ENCODE measurements at regions not wholly inside any gene's neighbourhood (a gene's known extent, or its start where the extent isn't known, plus 50 kb on each side); places are given as distances from the start of the nearest gene placed in this dataset.
A peak's percentile ranks its signal among the peaks of the same experiment; 100 is the strongest.
"Not testable (repeated sequence)": the region's sequence is repeated elsewhere in the genome, so short reads cannot be mapped to it uniquely, and the experiment has no call there.

DNA sequence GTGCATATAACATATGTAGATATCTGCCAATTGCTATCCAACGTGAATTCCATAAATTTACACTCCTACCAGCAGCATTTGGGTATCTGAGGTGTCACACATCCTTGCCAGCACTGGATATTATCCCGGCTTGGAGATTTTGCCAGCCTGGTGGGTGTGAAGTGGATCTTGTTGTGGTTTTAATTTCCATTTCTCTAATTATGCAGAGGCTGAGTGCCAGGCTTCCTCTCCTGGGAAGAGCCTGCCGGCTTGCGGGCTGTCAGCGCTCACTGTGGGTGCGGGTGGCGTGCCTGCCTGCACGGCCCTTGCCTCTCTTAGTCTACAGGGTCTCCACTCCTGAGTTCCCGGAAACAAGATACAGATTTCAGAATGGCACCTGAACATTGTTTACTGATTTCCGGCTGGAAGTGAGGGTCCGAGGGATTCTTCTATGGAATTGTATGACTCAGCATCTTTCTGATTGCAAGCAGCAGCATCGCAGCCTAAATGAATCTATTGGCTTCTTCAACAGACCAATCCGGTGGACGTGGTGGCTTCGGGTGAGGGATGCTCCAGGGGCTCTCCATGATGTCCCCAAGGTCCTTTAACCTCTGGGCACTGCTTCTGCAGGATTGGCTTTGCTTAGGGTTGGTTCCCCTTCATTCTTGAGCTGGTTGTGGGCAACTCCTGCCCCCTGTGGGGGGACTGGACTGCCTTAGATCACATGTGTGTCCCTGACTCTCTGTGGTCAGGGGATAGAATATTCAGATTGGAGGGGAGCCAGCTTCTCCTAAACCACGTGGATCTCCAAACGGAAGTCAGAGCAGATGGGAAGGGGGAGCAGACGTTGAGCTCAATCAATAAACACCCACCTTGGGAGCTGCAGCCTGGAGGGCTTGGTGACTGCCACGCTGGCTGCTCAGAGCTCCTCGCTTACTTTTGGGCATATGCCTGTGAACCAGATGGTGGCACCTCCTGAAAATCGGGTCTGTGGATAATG is 58.0 kb upstream of the LRPAP1 start:
- H3K27ac ChIP-seq (ENCODE audit: low read depth in 1 of 2, low read length in 1 of 2); H3K27me3 ChIP-seq (ENCODE audit: control insufficient read depth in 3 of 3, insufficient read depth in 3 of 3, low read length in 2 of 3); H3K9me3 ChIP-seq (ENCODE audit: control insufficient read depth in 4 of 4, insufficient read depth in 3 of 4, low read length in 3 of 4); DNase-seq; ATAC-seq (ENCODE audit: insufficient read depth, low FRiP score); H3K4me3 ChIP-seq; H3K36me3 ChIP-seq (ENCODE audit: control insufficient read depth in 4 of 4, insufficient read depth in 4 of 4, low read length in 4 of 4); H3K9ac ChIP-seq (ENCODE audit: insufficient read depth in 1 of 2, low read length in 2 of 2); H3K4me1 ChIP-seq (ENCODE audit: control insufficient read depth in 5 of 5, insufficient read depth in 5 of 5, low read length in 5 of 5): not testable (repeated sequence)
- 55 to 66% methylated on average over 19 to 21 of the region's 21 CpGs for WGBS, 2 donors

- H3K4me3 ChIP-seq; H3K9ac ChIP-seq (ENCODE audit: insufficient read depth in 1 of 2, low read length in 2 of 2); H3K4me1 ChIP-seq (ENCODE audit: control insufficient read depth in 5 of 5, insufficient read depth in 5 of 5, low read length in 5 of 5); ATAC-seq (ENCODE audit: insufficient read depth, low FRiP score); H3K27me3 ChIP-seq (ENCODE audit: control insufficient read depth in 3 of 3, insufficient read depth in 3 of 3, low read length in 2 of 3); H3K27ac ChIP-seq (ENCODE audit: low read depth in 1 of 2, low read length in 1 of 2); H3K9me3 ChIP-seq (ENCODE audit: control insufficient read depth in 4 of 4, insufficient read depth in 3 of 4, low read length in 3 of 4); DNase-seq; H3K36me3 ChIP-seq (ENCODE audit: control insufficient read depth in 4 of 4, insufficient read depth in 4 of 4, low read length in 4 of 4): not testable (repeated sequence)
- 91 to 95% methylated on average over 10 of the region's 11 CpGs for WGBS, 2 donors
Observed at GRCh38 chr4:3589379-3589778, 57.2 kb upstream of the LRPAP1 start.

GRCh38 chr4:3588517-3589194 is 56.4 kb upstream of the LRPAP1 start:
- not testable (repeated sequence) for H3K4me3 ChIP-seq; DNase-seq; H3K4me1 ChIP-seq (ENCODE audit: control insufficient read depth in 5 of 5, insufficient read depth in 5 of 5, low read length in 5 of 5); H3K36me3 ChIP-seq (ENCODE audit: control insufficient read depth in 4 of 4, insufficient read depth in 4 of 4, low read length in 4 of 4); H3K9me3 ChIP-seq (ENCODE audit: control insufficient read depth in 4 of 4, insufficient read depth in 3 of 4, low read length in 3 of 4); H3K27ac ChIP-seq (ENCODE audit: low read depth in 1 of 2, low read length in 1 of 2); H3K27me3 ChIP-seq (ENCODE audit: control insufficient read depth in 3 of 3, insufficient read depth in 3 of 3, low read length in 2 of 3); H3K9ac ChIP-seq (ENCODE audit: insufficient read depth in 1 of 2, low read length in 2 of 2); ATAC-seq (ENCODE audit: insufficient read depth, low FRiP score)
- 65 to 69% methylated on average over 9 of the region's 10 CpGs for WGBS, 2 donors

GRCh38 chr4:3586596-3586995 is 54.4 kb upstream of the LRPAP1 start:
- not testable (repeated sequence) for DNase-seq; ATAC-seq (ENCODE audit: insufficient read depth, low FRiP score)
- WGBS, 2 donors = 95 to 97% methylated on average over 10 of the region's 10 CpGs

DNA sequence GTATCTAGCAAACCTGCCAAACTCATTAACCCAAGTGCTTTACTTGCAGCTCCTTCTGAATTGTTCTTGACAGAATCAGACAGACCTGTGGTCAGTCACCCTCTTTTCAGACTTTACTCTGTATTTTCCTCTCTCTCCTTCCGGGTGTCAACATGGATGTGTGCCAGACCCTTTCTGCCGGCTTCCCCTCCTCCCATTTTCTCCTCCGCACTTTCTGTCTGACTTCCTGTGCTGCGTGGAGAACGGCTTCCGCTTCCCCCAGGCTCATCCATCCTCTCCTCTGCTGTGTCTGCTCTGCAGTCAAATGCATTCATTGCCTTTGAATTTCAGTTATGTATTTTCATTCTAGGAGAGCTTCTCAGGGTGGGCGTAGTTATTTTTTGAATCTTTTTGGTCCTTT is 53.3 kb upstream of the LRPAP1 start:
- ATAC-seq (ENCODE audit: insufficient read depth, low FRiP score); H3K4me3 ChIP-seq; H3K36me3 ChIP-seq (ENCODE audit: control insufficient read depth in 4 of 4, insufficient read depth in 4 of 4, low read length in 4 of 4); H3K27me3 ChIP-seq (ENCODE audit: control insufficient read depth in 3 of 3, insufficient read depth in 3 of 3, low read length in 2 of 3); H3K4me1 ChIP-seq (ENCODE audit: control insufficient read depth in 5 of 5, insufficient read depth in 5 of 5, low read length in 5 of 5); H3K9ac ChIP-seq (ENCODE audit: insufficient read depth in 1 of 2, low read length in 2 of 2); H3K9me3 ChIP-seq (ENCODE audit: control insufficient read depth in 4 of 4, insufficient read depth in 3 of 4, low read length in 3 of 4); H3K27ac ChIP-seq (ENCODE audit: low read depth in 1 of 2, low read length in 1 of 2): not testable (repeated sequence)
- DNase-seq = peak; percentile 50 to 72 (median 55)
- 22 to 23% methylated on average over 7 of the region's 7 CpGs for WGBS, 2 donors

More at GRCh38 chr4:3586596-3586995, 54.4 kb upstream of the LRPAP1 start:
- not testable (repeated sequence) for H3K4me1 ChIP-seq (ENCODE audit: control insufficient read depth in 5 of 5, insufficient read depth in 5 of 5, low read length in 5 of 5); H3K9ac ChIP-seq (ENCODE audit: insufficient read depth in 1 of 2, low read length in 2 of 2); H3K4me3 ChIP-seq; H3K36me3 ChIP-seq (ENCODE audit: control insufficient read depth in 4 of 4, insufficient read depth in 4 of 4, low read length in 4 of 4); H3K27me3 ChIP-seq (ENCODE audit: control insufficient read depth in 3 of 3, insufficient read depth in 3 of 3, low read length in 2 of 3); H3K27ac ChIP-seq (ENCODE audit: low read depth in 1 of 2, low read length in 1 of 2); H3K9me3 ChIP-seq (ENCODE audit: control insufficient read depth in 4 of 4, insufficient read depth in 3 of 4, low read length in 3 of 4)
